ENCODE measurements at regions not wholly inside any gene's neighbourhood (a gene's known extent, or its start where the extent isn't known, plus 50 kb on each side); places are given as distances from the start of the nearest gene placed in this dataset.

DNA sequence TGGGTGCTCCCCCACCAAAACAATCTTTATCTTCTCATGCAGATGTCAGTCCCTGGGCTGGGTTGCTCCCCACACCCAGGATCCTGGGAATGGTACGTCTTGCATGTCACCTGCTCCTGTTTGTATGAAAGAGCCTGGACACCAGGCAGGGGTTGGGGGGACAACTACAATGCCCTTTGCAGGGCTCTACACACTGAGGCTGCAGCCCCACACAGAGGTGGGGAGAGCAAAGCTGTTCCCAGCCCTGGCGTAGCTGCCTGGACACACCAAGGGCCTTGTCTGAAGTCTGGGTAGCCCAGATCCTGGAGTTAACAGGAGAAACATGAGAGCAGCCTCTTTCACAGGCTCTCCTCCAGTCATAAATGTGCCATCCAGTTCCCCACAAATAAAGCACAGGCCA lies 61.2 kb upstream of the TMEM72 start:
- Histone ChIP-seq H3K27me3 (no peaks in the 10 kb centered on the region), H3K9me3 (ENCODE audit: low read depth) (no peaks in the 10 kb centered on the region), H3K4me2 (no peak overlapping the region), H3K9ac (no peak overlapping the region), H3K36me3 (no peaks in the 10 kb centered on the region), H3K4me1 (peaks cover 15% of the 10 kb centered on the region), H3K4me3 (no peak overlapping the region), H3F3A (ENCODE audit: low read depth) (no peaks in the 10 kb centered on the region), H4K20me1 (ENCODE audit: low read depth) (no peaks in the 10 kb centered on the region), H3K27ac (no peak overlapping the region), H3K79me2 (ENCODE audit: low read depth) (no peaks in the 10 kb centered on the region), H2AFZ (replicated peaks) (no peak overlapping the region)
- no peak for TF ChIP-seq EZH2 (IDR thresholded peaks at IDR 0.05)
- TF ChIP-seq, protein P1, sequence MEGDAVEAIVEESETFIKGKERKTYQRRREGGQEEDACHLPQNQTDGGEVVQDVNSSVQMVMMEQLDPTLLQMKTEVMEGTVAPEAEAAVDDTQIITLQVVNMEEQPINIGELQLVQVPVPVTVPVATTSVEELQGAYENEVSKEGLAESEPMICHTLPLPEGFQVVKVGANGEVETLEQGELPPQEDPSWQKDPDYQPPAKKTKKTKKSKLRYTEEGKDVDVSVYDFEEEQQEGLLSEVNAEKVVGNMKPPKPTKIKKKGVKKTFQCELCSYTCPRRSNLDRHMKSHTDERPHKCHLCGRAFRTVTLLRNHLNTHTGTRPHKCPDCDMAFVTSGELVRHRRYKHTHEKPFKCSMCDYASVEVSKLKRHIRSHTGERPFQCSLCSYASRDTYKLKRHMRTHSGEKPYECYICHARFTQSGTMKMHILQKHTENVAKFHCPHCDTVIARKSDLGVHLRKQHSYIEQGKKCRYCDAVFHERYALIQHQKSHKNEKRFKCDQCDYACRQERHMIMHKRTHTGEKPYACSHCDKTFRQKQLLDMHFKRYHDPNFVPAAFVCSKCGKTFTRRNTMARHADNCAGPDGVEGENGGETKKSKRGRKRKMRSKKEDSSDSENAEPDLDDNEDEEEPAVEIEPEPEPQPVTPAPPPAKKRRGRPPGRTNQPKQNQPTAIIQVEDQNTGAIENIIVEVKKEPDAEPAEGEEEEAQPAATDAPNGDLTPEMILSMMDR (IDR thresholded peaks at IDR 0.05): no peak
- TF ChIP-seq EZH2phosphoT487 (IDR thresholded peaks at IDR 0.05): no peak
- no peak for DNase-seq (ENCODE audit: low spot score)
- Mint-ChIP-seq H3K4me1 (peaks cover 10% of the 10 kb centered on the region), H3K36me3 (no peaks in the 10 kb centered on the region), H3K27ac (no peak overlapping the region), H3K4me3 (no peak overlapping the region), H3K27me3 (ENCODE audit: insufficient read depth, low read depth) (peaks cover 9% of the 10 kb centered on the region), H3K9me3 (peaks cover 10% of the 10 kb centered on the region)

DNA sequence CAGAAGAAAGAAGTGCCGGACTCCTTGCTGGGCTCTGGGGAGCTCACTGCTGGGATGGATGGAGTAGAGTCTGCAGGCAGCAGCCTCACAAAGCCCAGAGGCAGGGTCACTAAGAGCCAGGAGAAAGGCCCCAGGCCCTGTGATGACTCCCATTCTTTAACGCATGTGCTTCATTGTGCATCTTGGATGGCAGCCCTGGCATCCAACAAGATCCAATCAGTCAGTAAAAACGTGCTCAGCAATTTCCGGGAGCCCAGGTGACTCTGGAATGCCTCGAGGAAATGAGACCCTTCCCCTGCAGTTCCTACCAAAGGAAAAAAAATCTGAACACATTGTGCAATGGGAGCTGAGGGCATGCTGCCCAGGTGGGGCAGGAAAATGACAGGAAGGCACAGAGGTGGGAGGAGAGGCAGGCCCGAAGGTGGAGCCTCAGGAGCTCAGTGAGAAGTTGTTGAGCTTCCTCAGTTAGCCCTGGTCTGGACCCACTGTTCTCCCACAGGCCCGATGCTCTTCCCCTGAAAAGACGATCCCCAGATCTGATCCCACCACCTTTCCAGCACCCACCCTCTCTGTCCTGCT lies 60.7 kb upstream of the TMEM72 start:
- peak overlapping the region; percentile 15 for H3K4me3 Mint-ChIP-seq
- H3K27me3 Mint-ChIP-seq (ENCODE audit: insufficient read depth, low read depth): peaks cover 9% of the 10 kb centered on the region
- Histone ChIP-seq H3K36me3 (no peaks in the 10 kb centered on the region), H3K4me2 (no peak overlapping the region), H3K27ac (no peak overlapping the region), H3K79me2 (ENCODE audit: low read depth) (no peaks in the 10 kb centered on the region), H3K4me3 (no peak overlapping the region), H3F3A (ENCODE audit: low read depth) (no peaks in the 10 kb centered on the region), H3K27me3 (no peaks in the 10 kb centered on the region), H2AFZ (replicated peaks) (no peak overlapping the region), H3K9me3 (ENCODE audit: low read depth) (no peaks in the 10 kb centered on the region), H3K9ac (no peak overlapping the region), H4K20me1 (ENCODE audit: low read depth) (no peaks in the 10 kb centered on the region), H3K4me1 (peaks cover 20% of the 10 kb centered on the region)
- DNase-seq (ENCODE audit: low spot score): no peak
- peaks cover 14% of the 10 kb centered on the region for H3K4me1 Mint-ChIP-seq
- H3K9me3 Mint-ChIP-seq: peaks cover 10% of the 10 kb centered on the region
- TF ChIP-seq, protein P1 (IDR thresholded peaks at IDR 0.05): no peak
- TF ChIP-seq EZH2 (IDR thresholded peaks at IDR 0.05): no peak
- TF ChIP-seq EZH2phosphoT487 (IDR thresholded peaks at IDR 0.05): no peak
- no peaks in the 10 kb centered on the region for H3K36me3 Mint-ChIP-seq
- no peak overlapping the region for H3K27ac Mint-ChIP-seq

DNA sequence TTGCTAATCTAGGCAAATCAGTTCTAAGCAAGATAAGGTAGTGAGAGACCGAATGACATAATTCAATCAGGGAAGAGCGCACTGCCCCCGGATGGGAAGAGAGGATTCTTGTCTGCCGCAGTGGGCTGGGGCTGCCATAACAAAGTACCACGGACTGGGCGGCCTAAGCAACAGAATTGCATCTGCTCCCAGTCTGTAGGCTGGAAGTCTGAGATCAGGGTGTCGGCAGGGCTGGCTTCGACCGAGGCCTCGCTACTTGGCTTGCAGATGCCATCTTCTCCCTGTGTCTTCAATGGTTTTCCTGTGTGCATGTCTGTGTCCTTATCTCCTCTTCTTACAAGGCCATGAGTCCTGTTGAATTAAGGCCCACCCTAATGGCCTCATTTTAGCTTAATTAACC lies 59.7 kb upstream of the TMEM72 start:
- Histone ChIP-seq H3K36me3 (no peaks in the 10 kb centered on the region), H3K4me1 (peaks cover 21% of the 10 kb centered on the region), H3K79me2 (ENCODE audit: low read depth) (no peaks in the 10 kb centered on the region), H3K4me3 (no peak overlapping the region), H3K27me3 (no peaks in the 10 kb centered on the region), H3K4me2 (no peak overlapping the region), H2AFZ (replicated peaks) (no peak overlapping the region), H3K9me3 (ENCODE audit: low read depth) (no peaks in the 10 kb centered on the region), H3K27ac (no peak overlapping the region), H4K20me1 (ENCODE audit: low read depth) (no peaks in the 10 kb centered on the region), H3F3A (ENCODE audit: low read depth) (no peaks in the 10 kb centered on the region), H3K9ac (no peak overlapping the region)
- TF ChIP-seq EZH2 (IDR thresholded peaks at IDR 0.05): no peak
- TF ChIP-seq EZH2phosphoT487 (IDR thresholded peaks at IDR 0.05): no peak
- TF ChIP-seq, protein P1 (IDR thresholded peaks at IDR 0.05): no peak
- Mint-ChIP-seq H3K27me3 (ENCODE audit: insufficient read depth, low read depth) (peaks cover 7% of the 10 kb centered on the region), H3K4me1 (peaks cover 24% of the 10 kb centered on the region), H3K4me3 (no peak overlapping the region), H3K36me3 (no peaks in the 10 kb centered on the region), H3K27ac (no peak overlapping the region), H3K9me3 (peaks cover 8% of the 10 kb centered on the region)
- DNase-seq (ENCODE audit: low spot score): no peak
